GM20000 (cell line): ENCODE measurements at regions not wholly inside any gene's neighbourhood (a gene's known extent, or its start where the extent isn't known, plus 50 kb on each side); places are given as distances from the start of the nearest gene placed in this dataset.

Experiments used
- DNase-seq: peaks from one replicate; pipeline ENCODE4 v3.0.0; 2012; ENCODE audit warnings: low spot score
- TF ChIP-seq, protein P1 (sequence below): IDR thresholded peaks from 2 replicates; pipeline ENCODE4 v1.5.1; 2012; ENCODE audit warnings: mild to moderate bottlenecking, control low read depth; ENCODE audit errors: extremely low read depth, missing control alignments

DNA sequence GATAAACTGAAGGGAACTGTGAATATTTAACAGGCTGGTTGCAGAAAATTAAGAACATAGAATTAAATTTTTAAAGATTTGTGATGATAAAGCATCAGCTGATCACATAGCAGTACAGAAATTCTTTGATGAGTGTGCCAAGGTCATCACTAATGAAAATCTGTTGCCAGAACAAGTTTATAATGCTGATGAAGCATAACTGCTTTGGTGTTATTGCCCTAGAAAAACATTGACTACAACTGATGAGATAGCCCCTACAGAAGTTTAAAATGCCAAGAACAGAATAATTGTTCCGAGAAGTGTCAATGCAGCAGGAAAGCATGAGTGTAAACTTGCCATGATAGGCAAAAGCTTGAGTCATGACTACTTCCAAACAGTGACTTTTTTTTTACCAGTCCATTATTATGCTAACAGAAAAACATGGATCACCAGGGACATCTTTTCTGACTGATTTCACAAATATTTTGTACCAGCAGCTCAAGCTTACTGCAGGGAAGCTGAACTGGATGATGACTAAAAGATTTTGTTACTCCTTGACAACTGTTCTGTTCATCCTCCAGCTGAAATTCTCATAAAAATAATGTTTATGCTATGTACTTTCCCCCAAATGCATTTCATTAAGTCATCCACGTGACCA lies 1136.6 kb downstream of the FAT4 start:
- DNase-seq: no peak
- TF ChIP-seq, protein P1, sequence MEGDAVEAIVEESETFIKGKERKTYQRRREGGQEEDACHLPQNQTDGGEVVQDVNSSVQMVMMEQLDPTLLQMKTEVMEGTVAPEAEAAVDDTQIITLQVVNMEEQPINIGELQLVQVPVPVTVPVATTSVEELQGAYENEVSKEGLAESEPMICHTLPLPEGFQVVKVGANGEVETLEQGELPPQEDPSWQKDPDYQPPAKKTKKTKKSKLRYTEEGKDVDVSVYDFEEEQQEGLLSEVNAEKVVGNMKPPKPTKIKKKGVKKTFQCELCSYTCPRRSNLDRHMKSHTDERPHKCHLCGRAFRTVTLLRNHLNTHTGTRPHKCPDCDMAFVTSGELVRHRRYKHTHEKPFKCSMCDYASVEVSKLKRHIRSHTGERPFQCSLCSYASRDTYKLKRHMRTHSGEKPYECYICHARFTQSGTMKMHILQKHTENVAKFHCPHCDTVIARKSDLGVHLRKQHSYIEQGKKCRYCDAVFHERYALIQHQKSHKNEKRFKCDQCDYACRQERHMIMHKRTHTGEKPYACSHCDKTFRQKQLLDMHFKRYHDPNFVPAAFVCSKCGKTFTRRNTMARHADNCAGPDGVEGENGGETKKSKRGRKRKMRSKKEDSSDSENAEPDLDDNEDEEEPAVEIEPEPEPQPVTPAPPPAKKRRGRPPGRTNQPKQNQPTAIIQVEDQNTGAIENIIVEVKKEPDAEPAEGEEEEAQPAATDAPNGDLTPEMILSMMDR: no peak

- TF ChIP-seq, protein P1: no peak
- no peak for DNase-seq
Measured at GRCh38 chr4:126455865-126456264, 1141.1 kb downstream of the FAT4 start.

DNA sequence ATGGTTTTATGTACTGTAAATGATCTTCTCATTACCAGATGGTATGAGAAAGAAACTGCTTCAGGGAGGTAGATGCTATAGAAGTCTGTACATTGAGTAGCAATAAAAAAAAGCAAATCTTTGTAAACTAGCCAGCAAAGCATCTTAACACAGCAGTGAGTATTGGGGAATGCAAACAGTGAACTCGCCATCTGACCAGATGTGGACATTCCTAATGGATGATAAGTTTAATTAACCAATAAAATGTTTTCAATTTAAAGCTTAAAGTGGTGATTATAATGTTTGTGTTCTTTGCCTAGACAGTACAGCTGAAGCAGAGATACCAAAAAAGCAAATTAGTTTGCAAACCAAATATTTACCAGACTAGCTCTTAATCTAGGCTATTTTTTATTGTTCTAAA lies 1144.2 kb downstream of the FAT4 start:
- DNase-seq: no peak
- TF ChIP-seq, protein P1: no peak

DNA sequence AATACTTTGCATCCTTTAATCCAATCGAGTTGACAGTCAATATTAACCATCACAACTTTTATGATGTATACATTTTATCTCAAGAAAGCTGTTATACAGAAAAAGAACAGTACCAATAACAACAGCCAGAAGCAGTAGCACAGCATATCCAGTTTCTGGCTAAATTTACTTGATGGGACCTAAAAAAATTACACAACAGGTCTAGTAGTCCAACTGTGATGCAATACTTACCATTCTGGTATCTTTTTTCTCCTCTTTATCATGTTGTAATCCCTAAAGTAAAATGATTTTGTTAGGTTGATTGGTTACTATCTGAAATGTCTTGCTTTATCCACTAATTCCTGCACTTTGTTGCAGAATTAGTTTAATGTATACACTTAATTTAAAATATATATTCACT lies 1150.6 kb downstream of the FAT4 start:
- TF ChIP-seq, protein P1: no peak
- no peak for DNase-seq

GRCh38 chr4:126466848-126467247 lies 1152.1 kb downstream of the FAT4 start:
- TF ChIP-seq, protein P1: no peak
- no peak for DNase-seq

DNA sequence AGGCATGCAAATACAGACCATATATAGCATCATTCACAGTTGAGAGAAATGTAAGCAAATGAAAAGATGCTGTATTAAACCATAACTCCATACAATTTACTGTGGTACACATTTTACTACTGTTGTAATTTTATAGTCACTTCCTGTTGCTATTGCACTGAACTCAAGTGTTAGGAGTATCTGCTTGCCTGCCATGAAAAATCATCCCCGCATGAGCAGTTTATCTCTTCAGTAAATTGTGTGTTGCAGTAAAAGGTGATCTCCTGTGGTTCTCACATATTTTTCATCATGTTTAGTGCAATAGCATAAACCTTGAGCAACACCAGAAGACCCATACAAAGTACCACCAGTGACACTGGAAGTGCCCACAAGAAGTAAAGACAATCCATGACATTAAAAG lies 1153.4 kb downstream of the FAT4 start:
- no peak for DNase-seq
- TF ChIP-seq, protein P1: no peak

DNA sequence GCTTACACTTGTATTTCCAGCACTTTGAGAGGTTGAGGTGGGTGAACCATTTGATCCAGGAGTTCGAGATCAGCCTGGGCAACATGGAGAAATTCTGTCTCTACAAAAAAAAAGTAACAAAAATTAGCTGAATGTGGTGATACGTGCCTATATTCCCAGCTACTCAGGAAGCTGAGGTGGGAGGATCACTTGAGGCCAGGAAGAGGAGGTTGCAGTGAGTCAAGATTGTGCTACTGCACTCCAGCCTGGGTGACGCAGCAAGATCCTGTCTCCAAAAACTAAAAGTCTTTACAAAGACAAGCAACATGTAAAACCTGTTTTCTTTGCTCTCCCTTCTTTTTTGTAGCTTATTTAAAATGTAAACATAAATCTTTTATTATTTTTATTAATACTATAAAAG lies 1156.1 kb downstream of the FAT4 start:
- TF ChIP-seq, protein P1: no peak
- DNase-seq: no peak
